HS-5 (cell line): ENCODE measurements at regions not wholly inside any gene's neighbourhood (a gene's known extent, or its start where the extent isn't known, plus 50 kb on each side); places are given as distances from the start of the nearest gene placed in this dataset.

ENCODE experiments used
- DNase-seq: peaks from one replicate; pipeline ENCODE4 v3.0.0-alpha.2; 2012; ENCODE audit warnings: low read depth

DNA sequence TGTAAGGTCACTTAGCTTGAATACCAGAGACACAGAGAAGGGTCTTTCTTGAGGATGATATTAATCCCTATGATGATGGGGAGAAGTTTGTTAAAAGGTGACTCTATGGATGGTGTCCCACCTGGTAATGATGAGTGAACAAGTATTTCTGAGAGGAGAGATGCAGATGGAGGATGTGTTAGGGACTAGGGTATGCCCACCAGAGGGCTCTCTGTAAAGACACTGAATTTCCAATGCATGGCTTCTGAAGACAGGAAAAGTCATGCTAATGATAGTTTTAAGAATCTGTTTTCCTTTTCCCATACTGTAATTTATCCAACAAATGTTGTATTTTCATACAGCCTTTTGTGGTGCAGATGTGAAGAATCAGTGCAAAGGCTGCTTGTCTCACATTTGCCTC, 1250.9 kb upstream of the CELF2 start:
- no peak for DNase-seq

DNA sequence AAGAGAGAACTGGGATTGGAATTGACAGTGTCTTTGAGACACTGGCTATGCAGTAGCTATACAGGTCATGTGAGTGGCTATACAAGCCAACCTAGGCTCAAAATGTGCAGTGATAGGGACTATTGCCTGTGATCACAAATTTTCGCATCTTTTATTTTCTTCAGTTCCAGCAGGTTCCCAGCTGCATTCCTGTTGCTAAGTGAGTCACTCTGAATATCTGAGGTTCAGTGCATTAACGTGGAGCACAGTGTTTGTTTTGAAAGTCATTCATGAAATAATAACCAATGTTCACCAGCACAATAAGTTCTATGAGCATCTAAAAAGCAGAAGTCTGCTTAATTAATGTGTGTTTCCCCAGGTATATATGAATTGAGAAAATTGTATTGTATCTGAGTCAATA, 1236.0 kb upstream of the CELF2 start:
- DNase-seq: no peak

DNA sequence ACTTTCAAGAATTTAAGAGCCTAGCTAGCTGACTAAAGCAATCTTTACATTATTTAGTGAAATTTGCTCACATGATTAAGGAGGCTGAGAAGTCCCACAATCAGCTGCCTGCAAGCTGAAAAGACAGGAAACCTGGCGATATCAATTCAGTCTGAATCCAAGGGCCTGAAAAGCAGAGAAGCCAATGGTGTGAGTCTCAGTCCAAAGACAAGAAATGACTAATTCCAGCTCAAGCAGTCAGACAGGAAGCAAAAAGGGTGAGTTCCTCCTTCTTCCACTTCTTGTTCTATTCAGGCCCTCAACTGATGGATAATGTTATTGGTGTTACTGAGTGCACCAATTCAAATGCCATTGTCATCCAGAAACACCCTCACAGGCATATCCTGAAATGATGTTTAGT, 1231.6 kb upstream of the CELF2 start:
- peak; percentile 5 for DNase-seq

DNA sequence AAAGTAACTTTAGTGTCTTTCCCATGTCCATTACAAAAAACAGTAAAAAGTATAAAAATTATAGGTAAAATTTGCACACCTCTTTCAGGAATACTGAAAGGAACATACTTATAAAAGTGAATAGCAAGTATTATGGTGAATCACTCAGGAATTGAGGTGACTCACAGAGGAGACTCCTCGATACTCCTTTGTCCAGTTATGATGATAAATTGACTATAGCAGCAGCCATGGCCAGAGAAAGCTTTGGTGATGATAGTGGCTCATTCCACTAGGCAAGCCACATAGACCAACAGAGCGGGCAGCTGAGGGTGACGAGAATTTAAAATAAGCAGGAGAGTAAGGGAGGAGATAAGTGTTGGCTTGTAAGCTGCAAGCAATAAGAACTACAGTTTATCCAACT, 1231.1 kb upstream of the CELF2 start:
- peak; percentile 15 for DNase-seq

DNA sequence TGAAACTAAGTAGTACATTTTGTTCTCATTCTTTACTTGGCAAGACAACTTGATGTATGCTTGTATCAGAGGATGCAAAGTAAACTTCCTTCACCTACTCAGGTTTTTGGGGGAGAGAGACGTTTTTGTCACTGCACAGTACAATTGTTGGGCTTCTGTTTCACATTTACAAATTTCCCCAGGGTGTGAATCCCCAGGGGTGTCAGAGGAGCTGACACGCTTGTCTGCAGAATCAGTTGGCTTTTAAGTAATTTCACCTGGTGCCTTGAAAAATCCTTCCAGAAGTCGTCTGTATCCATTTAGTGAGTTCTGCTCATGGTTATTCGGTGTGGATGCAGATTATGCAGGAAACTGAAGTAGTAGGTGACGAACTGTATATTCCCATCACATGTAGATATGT, 1227.7 kb upstream of the CELF2 start:
- no peak for DNase-seq

DNA sequence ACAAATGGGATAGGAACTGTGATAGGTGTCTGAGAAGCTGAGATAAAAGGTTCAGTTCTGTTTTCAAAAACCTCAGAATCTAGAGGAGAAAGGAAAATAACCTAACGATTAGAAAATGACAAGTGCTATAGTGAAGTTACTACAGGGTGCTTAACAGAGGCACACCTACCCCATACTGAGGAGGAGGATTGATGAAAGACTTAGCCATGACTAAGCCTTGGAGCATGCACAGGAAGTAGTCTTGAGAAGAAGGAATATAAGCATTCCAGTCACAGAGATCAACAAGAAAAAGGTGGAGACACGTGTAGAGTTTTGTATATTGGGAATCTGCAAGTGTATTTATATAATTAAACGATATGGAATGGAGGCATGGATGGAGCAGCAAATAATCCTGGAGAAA, 1225.5 kb upstream of the CELF2 start:
- DNase-seq: peak; percentile 5

DNA sequence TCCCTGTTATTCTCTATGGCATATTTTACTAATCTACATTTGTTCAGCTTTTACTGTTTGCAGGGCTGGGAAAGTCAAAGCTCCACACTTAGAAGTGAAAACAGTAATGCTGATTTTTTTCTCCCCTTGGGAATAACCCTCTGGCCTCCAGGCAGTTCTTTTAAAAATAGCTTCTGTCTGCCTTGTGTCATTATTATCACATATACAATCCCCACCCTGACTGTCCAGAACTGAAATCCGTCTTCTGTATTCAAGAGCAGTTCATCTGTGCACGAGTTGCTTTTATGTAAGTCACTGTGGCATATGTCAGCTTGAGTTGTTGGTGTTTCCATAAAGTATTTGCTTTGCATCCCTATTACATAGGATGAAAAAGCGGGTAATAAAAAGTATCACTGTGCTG, 1221.1 kb upstream of the CELF2 start:
- DNase-seq: no peak

DNA sequence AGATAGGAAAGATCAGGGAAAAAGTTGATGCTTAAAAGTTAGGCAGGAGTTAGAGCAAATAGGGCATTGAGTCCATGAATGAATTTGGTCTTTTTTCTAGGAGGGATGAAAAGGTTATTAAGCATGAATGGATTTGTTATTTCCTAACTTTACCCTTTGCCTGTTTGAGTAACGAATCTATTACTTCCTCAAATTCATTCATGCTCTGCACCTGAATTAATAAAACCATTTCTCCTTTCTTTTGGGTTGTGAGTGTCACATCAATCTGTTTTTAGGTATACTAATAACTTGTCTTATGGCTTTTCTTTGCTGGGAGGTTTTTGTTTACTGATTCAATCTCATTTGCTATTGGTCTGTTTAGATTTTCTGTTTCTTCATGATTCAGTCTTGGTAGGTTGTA, 1217.7 kb upstream of the CELF2 start:
- no peak for DNase-seq

DNA sequence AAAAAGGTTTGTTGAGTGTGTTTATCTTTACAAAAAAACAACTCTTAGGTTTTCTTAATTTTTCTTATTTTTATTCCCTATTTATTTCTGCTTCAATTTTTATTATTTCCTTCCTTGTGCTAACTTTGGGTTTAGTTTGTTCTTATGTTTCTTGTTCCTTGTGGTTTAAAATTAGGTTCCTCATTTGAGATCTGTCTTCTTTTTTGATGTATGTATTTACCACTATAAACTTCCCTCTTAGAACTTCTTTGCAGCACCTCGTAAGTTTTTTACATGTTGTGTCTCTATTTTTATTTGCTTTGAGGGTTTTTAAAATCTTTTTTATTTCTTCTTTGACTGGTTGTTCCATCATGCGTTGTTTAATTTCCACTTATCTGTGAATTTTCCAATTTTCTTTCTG, 1217.1 kb upstream of the CELF2 start:
- no peak for DNase-seq

DNA sequence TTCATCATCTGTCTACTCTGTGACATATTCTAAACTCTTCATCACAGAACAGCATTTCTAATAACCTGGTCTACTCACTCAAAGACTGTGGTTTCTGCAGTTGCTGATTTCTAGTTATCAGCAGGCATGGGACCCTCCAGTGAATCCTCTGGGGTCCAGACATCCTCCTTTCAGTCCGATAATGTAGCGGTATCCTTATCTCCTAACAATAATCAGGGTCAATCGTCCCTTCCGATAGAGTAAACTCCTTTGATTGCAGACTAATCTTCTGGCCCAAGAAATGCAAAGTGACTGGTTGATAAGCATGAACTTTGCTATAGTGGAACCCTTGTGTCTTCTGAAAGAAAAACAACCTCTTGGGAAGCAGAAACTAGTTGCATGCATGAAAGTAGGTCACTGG, 1209.8 kb upstream of the CELF2 start:
- DNase-seq: no peak

DNA sequence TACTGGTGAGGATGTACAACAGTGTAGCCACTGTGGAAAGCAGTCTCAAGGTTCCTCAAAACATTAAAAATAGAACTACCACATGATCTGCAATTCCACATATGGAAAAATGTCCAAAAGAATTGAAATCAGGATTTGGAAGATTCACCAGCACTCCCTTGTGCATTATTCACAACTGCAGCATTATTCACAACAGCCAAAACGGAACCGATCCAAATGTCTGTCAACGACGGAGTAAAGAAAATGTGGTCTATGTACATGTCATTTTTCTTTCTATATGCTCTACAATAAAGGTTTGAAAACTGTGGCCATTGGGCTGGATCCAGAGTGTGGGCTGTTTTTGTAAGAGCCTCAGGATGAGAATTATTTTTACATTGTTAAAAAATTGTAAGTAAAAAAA, 1206.1 kb upstream of the CELF2 start:
- no peak for DNase-seq

DNA sequence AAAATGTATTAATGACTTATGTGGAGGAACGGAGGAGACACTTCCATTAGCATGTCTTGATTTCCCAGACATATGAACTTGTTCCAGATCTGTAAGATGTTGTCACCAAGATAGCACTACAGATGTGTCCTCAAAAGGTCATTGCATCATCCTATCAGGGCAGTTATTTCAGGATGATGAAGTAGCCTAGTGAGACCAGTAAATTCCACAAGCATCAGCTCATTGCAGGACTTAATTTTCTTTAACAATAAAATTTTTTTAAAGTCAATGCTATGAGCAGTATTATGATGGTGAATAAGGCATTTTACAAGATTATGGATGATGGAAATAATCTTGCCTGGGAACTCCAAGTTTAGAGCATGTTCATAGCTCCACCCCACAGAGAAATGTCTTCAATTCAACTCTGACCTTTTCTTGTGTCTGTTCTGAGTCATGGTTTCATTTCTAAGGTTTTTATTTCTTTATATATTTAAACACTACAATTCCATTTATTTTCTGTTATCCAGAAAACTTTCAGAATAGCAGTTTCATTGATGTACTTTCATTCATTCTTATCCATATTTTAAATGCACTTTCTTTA, 1203.3 kb upstream of the CELF2 start:
- DNase-seq: peak; percentile 23

DNA sequence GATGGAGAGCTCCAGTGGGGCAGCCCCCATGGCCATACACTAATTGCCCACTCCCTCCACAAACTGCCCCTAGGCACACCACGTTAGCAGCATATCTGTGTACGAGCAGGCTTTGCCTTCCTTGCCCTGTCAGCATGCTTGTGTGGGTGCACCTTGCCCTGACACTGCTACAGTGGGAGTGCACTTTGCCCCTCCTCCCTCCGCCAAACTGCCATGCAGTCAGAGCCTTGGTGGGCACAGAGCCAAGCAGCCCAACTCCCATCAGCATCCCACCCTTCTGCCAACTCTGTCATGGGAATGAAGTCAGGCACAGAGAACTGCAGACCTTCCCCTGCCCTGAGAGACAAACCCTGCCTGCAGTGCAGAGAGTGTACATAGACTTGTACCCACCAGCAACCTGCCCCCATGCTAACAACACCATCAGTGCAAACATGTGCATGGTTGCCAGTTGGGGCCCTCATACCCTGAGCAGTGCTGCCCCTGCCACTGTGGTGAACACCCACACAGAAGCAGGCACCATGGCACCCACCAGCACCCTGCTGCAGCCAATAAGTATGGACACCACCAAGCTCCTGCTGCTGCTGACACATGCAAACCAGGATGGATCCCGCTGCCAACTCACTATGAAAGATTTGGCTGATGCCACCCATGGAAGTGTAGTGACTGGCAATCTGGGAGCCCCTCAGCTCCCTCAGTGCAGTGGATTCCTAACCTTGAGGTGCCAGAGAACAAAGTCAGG, 1197.7 kb upstream of the CELF2 start:
- DNase-seq: no peak

DNA sequence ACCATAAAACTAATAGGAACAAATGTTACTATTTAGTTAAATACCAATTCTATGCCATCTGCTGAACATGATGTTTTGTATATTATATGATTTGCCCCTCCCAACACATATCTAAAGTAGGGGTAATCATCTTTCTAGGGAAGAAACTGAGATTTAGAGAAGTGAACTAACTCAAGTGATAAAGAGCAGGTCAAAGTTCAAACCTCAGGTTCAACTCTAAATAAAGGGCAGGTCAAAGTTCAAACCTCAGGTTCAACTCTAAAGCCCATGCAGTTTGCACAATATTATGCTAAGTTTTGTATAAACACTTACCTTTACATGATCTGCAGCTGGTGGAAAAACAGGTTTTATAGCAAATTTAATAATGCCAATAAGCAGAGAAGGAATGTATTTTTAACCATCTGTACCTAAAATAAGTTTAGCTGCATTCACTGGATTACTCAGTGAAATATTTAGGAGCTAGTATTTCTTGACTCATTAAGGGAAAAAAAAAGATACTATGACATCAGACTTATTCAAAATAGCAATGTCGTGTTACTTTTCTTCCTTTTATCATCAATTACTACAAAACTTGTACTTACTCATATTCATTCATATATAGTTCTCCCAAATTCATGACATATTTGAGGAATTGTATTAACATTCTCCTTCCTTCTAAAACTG, 1194.3 kb upstream of the CELF2 start:
- DNase-seq: no peak

DNA sequence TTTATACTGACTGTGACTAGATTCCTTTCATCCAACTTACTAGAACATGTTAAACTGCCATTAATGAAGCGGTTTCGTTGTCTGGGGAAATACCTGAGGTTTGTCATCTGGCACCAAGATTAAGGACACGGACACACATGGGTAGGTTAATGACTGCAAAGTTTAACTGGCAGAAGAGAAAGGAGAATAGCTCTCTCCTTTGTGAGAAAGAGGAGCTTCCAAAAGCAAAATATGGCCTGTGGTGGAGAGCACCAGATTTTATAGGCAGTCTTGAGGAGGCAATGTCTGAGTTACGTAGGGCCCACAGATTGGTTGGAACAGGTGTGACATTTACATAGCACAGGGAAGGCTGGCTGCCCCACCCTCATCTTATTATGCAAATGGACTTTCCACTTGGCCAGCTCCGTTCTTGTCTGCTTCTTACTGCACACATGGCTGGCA, 1193.0 kb upstream of the CELF2 start:
- DNase-seq: no peak

DNA sequence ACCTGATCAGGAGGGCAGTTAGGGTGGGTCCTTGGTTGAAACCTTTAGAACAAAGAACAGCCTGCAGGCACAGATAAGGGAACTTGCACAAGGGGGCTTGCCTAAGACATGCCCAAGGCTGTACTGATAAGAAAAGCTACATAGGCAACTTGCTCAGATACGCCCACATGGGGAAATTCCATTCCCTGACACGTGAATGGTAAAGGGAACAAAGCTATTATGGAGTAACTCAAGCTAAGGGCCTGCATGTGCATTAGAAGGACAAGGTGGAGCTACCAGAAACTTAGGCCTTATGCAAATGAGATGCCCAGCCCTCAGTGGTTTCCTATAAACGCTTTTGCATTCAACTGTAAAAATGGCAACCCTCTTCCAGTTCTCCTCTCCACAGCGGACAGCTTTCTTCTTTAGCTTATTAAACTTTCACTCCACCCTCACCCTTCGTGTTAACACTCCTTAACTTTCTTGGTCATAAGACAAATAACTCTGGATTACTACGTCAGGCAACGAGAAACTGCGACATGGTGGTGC, 1192.1 kb upstream of the CELF2 start:
- no peak for DNase-seq

DNA sequence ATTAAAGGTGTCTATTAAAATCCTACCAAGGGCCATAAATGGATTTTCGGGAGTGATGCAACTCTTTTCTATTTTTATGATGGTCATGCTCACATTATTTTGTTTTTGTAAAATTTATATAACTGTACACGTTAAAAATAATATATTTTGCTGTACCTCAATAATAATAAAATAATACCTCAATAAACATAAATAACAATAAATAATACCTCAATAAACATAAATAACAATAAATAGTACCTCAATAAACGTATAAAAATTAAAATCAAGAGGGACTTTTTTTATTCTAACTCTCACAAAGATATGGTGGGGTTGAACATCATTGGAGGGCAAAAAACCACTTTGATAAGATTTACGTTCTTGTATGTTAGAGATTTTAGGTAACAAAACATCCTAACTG, 1189.6 kb upstream of the CELF2 start:
- no peak for DNase-seq

DNA sequence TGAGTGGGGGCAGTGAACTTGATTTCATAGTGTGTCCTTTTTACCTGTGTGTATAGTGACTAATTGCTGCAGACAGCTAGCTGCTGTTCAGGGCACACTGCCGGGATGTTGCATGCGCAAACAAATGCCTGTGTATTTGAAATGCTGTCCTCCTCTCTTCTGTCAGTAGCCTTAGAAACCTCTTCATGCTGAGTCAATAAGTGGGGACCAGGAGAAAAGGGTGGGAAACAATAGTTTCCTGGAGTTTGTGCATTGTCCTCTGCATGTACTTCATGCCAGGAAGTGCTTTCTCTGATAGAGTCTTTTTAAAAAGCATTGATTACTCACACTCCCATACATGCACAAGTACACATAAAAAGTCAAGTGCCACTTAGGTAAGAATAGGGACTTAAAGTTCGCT, 1183.7 kb upstream of the CELF2 start:
- no peak for DNase-seq

DNA sequence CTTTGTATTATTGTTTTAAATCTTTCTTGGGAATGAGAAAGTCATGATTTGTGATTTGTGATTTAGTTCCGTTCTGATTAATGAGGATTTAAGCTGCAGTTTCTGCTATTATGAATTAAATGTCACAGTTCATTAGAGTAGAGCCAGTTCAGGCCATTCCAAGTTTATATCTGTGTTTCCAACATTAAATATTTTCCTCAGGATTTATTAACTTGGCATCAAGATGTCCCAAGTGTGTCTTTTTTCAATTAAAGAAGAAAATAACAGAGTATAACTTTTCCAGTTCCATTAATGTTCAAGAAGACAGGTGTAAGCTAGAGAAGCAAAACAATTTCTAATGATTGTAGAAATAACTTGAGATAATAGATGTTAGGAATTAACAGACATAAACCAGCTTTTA, 1183.2 kb upstream of the CELF2 start:
- no peak for DNase-seq

DNA sequence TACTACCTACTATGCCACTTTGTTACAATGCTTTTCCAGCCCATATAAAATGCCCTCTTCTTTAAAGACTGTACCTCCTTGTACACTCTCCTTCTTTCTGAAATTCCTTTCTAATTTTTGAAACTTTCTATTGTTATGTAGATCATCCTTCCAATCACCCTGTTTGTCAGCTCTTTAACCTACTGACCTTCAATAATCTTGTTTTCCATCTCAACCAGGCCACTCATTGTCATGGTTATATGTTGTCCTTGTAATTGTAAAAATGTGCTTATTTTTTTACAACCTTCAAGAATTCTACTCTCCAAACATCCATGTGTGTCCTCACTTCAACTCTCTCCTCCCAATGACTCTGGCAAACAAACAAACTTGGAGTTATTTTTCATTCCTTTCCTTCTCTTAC, 1172.6 kb upstream of the CELF2 start:
- no peak for DNase-seq

DNA sequence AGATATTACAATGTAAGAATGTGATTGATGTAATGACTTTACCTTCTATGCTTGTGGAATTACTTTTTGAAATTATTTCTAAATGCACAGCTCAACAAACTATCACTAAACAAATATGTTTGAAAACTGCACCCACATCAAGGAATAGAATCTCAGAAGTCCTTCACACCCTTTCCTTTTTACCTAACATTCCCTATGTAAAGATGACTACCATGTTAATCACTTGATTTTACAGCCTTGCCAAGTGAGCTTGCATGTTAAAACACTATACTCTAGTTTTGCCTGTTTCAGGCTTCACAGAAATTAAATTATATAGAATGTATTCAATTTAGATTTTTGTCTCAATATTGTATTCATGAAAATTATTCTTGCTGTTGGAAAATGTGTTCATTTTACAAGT, 1169.4 kb upstream of the CELF2 start:
- DNase-seq: no peak

DNA sequence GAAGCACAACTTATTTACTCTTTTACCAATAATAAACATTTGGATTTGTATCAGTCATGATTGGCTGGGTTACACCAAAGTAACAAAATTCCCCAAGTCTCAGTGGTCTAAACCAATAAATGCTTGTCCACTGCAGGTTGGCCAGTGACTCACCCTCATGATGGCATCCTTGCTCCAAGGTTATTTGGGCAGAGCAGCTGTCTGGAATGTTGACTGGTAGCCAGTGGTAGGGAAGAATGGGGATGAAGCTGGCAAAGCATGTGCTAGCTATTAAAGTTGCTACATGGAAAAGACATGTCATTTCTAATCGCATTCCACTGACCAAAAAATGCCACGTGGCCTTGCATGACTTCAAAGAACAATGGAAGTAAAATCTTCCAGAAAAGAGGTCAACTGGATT, 1168.7 kb upstream of the CELF2 start:
- no peak for DNase-seq

DNA sequence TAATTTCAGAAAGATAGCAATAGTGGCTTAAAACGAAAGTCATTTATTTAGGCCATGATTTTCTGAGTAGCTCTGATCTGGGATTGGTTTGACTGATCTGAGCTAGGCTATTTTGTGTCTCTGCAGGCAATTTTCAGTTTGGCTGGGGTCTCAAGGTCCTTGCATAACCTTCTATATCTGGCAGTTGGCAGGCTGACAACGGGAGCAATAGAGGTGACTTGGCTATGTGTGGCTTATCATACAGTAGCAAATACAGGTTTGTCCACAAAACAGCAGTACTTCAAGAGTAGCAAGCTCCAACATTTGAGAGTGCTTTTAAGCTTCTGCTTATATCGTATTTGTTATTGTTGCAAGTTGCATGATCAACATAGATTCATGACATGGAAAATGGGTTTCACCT, 1167.3 kb upstream of the CELF2 start:
- DNase-seq: no peak
